ENCODE measurements at regions not wholly inside any gene's neighbourhood (a gene's known extent, or its start where the extent isn't known, plus 50 kb on each side); places are given as distances from the start of the nearest gene placed in this dataset.
"Not testable (repeated sequence)": the region's sequence is repeated elsewhere in the genome, so short reads cannot be mapped to it uniquely, and the experiment has no call there.

DNA sequence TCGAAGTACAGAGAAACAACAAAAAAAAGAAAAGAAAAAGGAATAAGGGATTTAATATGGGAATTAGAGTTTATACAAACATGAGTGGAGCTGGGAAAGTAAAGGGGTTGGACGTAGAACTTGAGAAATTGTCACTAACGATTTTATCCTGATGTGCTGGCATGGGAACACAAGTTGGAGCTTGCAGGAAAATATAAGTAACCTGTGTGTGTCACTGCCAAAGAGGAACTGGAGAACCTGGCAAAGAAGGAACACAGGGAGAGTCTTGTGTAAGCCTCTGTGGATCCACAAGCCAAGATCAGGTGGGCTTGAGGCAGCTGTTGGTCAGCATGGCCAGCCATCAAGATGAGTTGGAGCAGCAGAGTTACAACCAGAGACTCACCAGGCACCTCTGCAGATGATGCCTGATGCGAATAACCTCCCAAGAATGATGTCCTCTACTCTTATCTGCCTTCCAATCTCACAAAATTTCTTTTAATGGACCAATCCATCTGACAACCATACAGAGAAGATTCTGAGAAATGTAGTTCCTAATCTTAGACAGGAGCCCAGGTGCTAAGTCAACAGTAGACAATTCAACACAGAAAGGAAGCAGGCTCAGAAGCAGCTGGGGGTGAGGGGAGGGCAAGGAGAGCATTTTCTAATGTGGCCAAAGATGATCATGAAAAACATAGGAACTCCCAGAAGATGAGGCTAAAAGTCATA, 77.0 kb upstream of the SPOPL start:
- Histone ChIP-seq H3K27ac (ENCODE audit: insufficient read length, low read depth, low read length) (no peak overlapping the region), H3T11ph (ENCODE audit: low read length) (no peak overlapping the region), H3K14ac (ENCODE audit: insufficient read depth, low read length) (no peak overlapping the region), H2BK5ac (ENCODE audit: insufficient read length, low read length) (no peak overlapping the region), H3K4me2 (ENCODE audit: insufficient read depth, insufficient read length, low read length) (no peak overlapping the region), H3K9ac (ENCODE audit: extremely low read depth, insufficient read length, low read length) (no peak overlapping the region), H4K5ac (ENCODE audit: insufficient read length, low read depth, low read length) (no peak overlapping the region), H3K4ac (ENCODE audit: low read depth, low read length) (no peak overlapping the region), H3K56ac (ENCODE audit: insufficient read length, low read depth, low read length) (no peak overlapping the region), H3K79me2 (ENCODE audit: insufficient read depth, low read length) (no peaks in the 10 kb centered on the region), H2BK120ac (ENCODE audit: low read depth, low read length, poor library complexity, severe bottlenecking) (no peak overlapping the region), H2BK15ac (ENCODE audit: low read depth, low read length) (no peak overlapping the region), H2BK12ac (ENCODE audit: insufficient read length, low read depth, low read length) (no peak overlapping the region), H3K27me3 (ENCODE audit: insufficient read depth, low read length) (no peaks in the 10 kb centered on the region), H3K18ac (ENCODE audit: insufficient read length, low read depth, low read length) (no peak overlapping the region), H2BK20ac (ENCODE audit: low read depth, low read length, poor library complexity, severe bottlenecking) (no peak overlapping the region), H3K23me2 (ENCODE audit: insufficient read length, low read depth, low read length, poor library complexity, severe bottlenecking) (no peaks in the 10 kb centered on the region), H4K20me1 (ENCODE audit: control insufficient read depth, insufficient read depth, insufficient read length) (no peaks in the 10 kb centered on the region), H3K4me1 (ENCODE audit: insufficient read depth, low read length) (no peaks in the 10 kb centered on the region; the same call in 1 of the 2 replicates), H2AK5ac (ENCODE audit: insufficient read length, low read length) (no peak overlapping the region), H3K9me3 (ENCODE audit: control insufficient read depth, low read depth, low read length) (no peaks in the 10 kb centered on the region), H2AFZ (ENCODE audit: low read length) (no peak overlapping the region), H4K91ac (ENCODE audit: insufficient read length, low read depth, low read length) (no peak overlapping the region), H3K23ac (ENCODE audit: insufficient read length, low read depth, low read length) (no peak overlapping the region), H4K8ac (replicated peaks; ENCODE audit: insufficient read length, low read depth, low read length) (no peak overlapping the region), H3K79me1 (ENCODE audit: insufficient read depth, low read depth, low read length, poor library complexity, severe bottlenecking) (no peaks in the 10 kb centered on the region)
- Mint-ChIP-seq H3K27ac (no peak overlapping the region; a peak in 1 of 7 replicates), H3K4me1 (peaks cover 5 to 20% of the 10 kb centered on the region in 2 experiments), H3K36me3 (ENCODE audit: insufficient read depth in 1 of 3, low read depth in 3 of 3) (peaks cover 13 to 34% (median 22%) of the 10 kb centered on the region in 3 experiments), H3K9me3 (peaks cover 28 to 32% of the 10 kb centered on the region in 2 experiments), H3K4me3 (no peak overlapping the region), H3K27me3 (ENCODE audit: low read depth) (no peaks in the 10 kb centered on the region)
- DNase-seq, result no peak
- TF ChIP-seq, protein P1, sequence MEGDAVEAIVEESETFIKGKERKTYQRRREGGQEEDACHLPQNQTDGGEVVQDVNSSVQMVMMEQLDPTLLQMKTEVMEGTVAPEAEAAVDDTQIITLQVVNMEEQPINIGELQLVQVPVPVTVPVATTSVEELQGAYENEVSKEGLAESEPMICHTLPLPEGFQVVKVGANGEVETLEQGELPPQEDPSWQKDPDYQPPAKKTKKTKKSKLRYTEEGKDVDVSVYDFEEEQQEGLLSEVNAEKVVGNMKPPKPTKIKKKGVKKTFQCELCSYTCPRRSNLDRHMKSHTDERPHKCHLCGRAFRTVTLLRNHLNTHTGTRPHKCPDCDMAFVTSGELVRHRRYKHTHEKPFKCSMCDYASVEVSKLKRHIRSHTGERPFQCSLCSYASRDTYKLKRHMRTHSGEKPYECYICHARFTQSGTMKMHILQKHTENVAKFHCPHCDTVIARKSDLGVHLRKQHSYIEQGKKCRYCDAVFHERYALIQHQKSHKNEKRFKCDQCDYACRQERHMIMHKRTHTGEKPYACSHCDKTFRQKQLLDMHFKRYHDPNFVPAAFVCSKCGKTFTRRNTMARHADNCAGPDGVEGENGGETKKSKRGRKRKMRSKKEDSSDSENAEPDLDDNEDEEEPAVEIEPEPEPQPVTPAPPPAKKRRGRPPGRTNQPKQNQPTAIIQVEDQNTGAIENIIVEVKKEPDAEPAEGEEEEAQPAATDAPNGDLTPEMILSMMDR (conservative IDR thresholded peaks at IDR 0.05), result no peak
- WGBS (ENCODE audit: extremely low coverage, insufficient read length, low lambda C conversion rate), result 100% methylated on average over 1 of the region's 4 CpGs

DNA sequence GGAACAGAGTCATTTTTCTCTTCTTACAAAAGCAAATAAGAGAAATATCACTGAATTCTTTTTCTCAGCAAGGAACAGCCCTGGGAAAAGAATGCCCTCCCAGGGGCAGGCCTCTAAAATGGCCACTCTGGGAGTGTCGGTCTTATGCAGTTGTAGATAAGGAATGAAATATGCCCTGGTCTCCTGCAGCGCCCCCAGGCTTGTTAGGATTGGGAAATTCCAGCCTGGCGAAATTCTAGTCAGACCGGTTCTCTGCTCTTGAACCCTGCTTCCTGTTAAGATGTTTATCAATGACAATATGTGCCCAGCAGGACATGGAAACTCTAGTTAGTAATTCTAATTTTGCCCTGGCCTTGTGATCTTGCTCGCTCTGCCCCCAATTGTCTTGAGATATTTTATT, 75.5 kb upstream of the SPOPL start:
- not testable (repeated sequence) for DNase-seq; H2BK15ac ChIP-seq (ENCODE audit: low read depth, low read length); H3K23me2 ChIP-seq (ENCODE audit: insufficient read length, low read depth, low read length, poor library complexity, severe bottlenecking); H3K4me3 Mint-ChIP-seq; H3K79me1 ChIP-seq (ENCODE audit: insufficient read depth, low read depth, low read length, poor library complexity, severe bottlenecking); H3K23ac ChIP-seq (ENCODE audit: insufficient read length, low read depth, low read length); H3K27ac ChIP-seq (ENCODE audit: insufficient read length, low read depth, low read length); H3K27ac Mint-ChIP-seq; H3K9me3 ChIP-seq (ENCODE audit: control insufficient read depth, low read depth, low read length); H3K18ac ChIP-seq (ENCODE audit: insufficient read length, low read depth, low read length); H3K56ac ChIP-seq (ENCODE audit: insufficient read length, low read depth, low read length); H2BK120ac ChIP-seq (ENCODE audit: low read depth, low read length, poor library complexity, severe bottlenecking); H3K4ac ChIP-seq (ENCODE audit: low read depth, low read length); H3K27me3 ChIP-seq (ENCODE audit: insufficient read depth, low read length); H4K20me1 ChIP-seq (ENCODE audit: control insufficient read depth, insufficient read depth, insufficient read length); H2BK5ac ChIP-seq (ENCODE audit: insufficient read length, low read length); H3T11ph ChIP-seq (ENCODE audit: low read length); H4K5ac ChIP-seq (ENCODE audit: insufficient read length, low read depth, low read length); H2BK12ac ChIP-seq (ENCODE audit: insufficient read length, low read depth, low read length); H3K14ac ChIP-seq (ENCODE audit: insufficient read depth, low read length); H4K8ac ChIP-seq (replicated peaks; ENCODE audit: insufficient read length, low read depth, low read length); H3K79me2 ChIP-seq (ENCODE audit: insufficient read depth, low read length); H2BK20ac ChIP-seq (ENCODE audit: low read depth, low read length, poor library complexity, severe bottlenecking); H3K9ac ChIP-seq (ENCODE audit: extremely low read depth, insufficient read length, low read length); H2AFZ ChIP-seq (ENCODE audit: low read length); H4K91ac ChIP-seq (ENCODE audit: insufficient read length, low read depth, low read length); H3K4me1 ChIP-seq (ENCODE audit: insufficient read depth, low read length); H2AK5ac ChIP-seq (ENCODE audit: insufficient read length, low read length); H3K27me3 Mint-ChIP-seq (ENCODE audit: low read depth); H3K4me2 ChIP-seq (ENCODE audit: insufficient read depth, insufficient read length, low read length)
- Mint-ChIP-seq H3K4me1 (peaks cover 5 to 20% of the 10 kb centered on the region in 2 experiments), H3K36me3 (ENCODE audit: insufficient read depth in 1 of 3, low read depth in 3 of 3) (peaks cover 13 to 34% (median 22%) of the 10 kb centered on the region in 3 experiments), H3K9me3 (peaks cover 28 to 32% of the 10 kb centered on the region in 2 experiments)
- WGBS (ENCODE audit: extremely low coverage, insufficient read length, low lambda C conversion rate), result no CpG with 5 or more reads among the region's 5 CpGs

All from H9 (cell line).